Astrocyte (in vitro differentiated cells and primary cell): ENCODE measurements at regions not wholly inside any gene's neighbourhood (a gene's known extent, or its start where the extent isn't known, plus 50 kb on each side); places are given as distances from the start of the nearest gene placed in this dataset.

Experiments used
- DNase-seq: peaks from one replicate; pipeline ENCODE4 v3.0.0-alpha.2; 2010; ENCODE audit warnings: low read depth
- FAIRE-seq: peaks from 2 replicates; lab custom pipeline; 2011; peaks lifted over from hg19 to GRCh38; lab: Jason Lieb, UNC
- H2AFZ ChIP-seq: 2 replicates; pipeline ENCODE4 v1.6.0; 2012; ENCODE audit warnings: low read depth, low read length, inconsistent platforms
- H3K27ac ChIP-seq: 2 replicates; pipeline ENCODE4 v1.5.1; 2011; ENCODE audit warnings: low read depth, low read length, inconsistent platforms
- H3K27me3 ChIP-seq: 2 replicates; pipeline ENCODE4 v1.6.0; 2011; ENCODE audit warnings: low read length, inconsistent platforms; ENCODE audit not compliant: insufficient read depth
- H3K36me3 ChIP-seq: 2 replicates; pipeline ENCODE4 v1.5.1; 2011; ENCODE audit warnings: low read length, inconsistent platforms; ENCODE audit not compliant: insufficient read depth
- H3K4me1 ChIP-seq: 2 replicates; pipeline ENCODE4 v1.5.1; 2011; ENCODE audit warnings: low read length, inconsistent platforms; ENCODE audit not compliant: insufficient read depth
- H3K4me2 ChIP-seq: 2 replicates; pipeline ENCODE4 v1.6.0; 2012; ENCODE audit warnings: low read length, inconsistent platforms
- H3K4me3 ChIP-seq: 2 replicates; pipeline ENCODE4 v1.5.1; 2011; ENCODE audit warnings: low read depth, mild to moderate bottlenecking, low read length, inconsistent platforms; ENCODE audit not compliant: insufficient read depth
- H3K79me2 ChIP-seq: 2 replicates; pipeline ENCODE4 v1.6.0; 2012; ENCODE audit warnings: mild to moderate bottlenecking, low read length, inconsistent platforms; ENCODE audit not compliant: insufficient read depth
- H3K9ac ChIP-seq: 2 replicates; pipeline ENCODE4 v1.6.0; 2012; ENCODE audit warnings: mild to moderate bottlenecking, low read length, inconsistent platforms
- H3K9me3 ChIP-seq: 2 replicates; pipeline ENCODE4 v1.5.1; 2012; ENCODE audit warnings: low read depth, mild to moderate bottlenecking, low read length, inconsistent platforms; ENCODE audit not compliant: insufficient read depth
- H4K20me1 ChIP-seq: 2 replicates; pipeline ENCODE4 v1.6.0; 2012; ENCODE audit warnings: low read length, inconsistent platforms; ENCODE audit not compliant: insufficient read depth
- H3K27ac Mint-ChIP-seq: one replicate; pipeline ENCODE4 v1.8.0; 2021; ENCODE audit warnings: mild to moderate bottlenecking, mixed read lengths; ENCODE audit not compliant: unreplicated experiment
- H3K27me3 Mint-ChIP-seq: one replicate; pipeline ENCODE4 v1.8.0; 2021; ENCODE audit warnings: low read depth, mixed read lengths; ENCODE audit not compliant: unreplicated experiment
- H3K36me3 Mint-ChIP-seq: one replicate; pipeline ENCODE4 v1.8.0; 2021; ENCODE audit warnings: low read depth, mixed read lengths; ENCODE audit not compliant: unreplicated experiment
- H3K4me1 Mint-ChIP-seq: one replicate; pipeline ENCODE4 v1.8.0; 2021; ENCODE audit warnings: low read depth, mixed read lengths; ENCODE audit not compliant: unreplicated experiment
- H3K4me3 Mint-ChIP-seq: one replicate; pipeline ENCODE4 v1.8.0; 2021; ENCODE audit warnings: mild to moderate bottlenecking, moderate library complexity, mixed read lengths; ENCODE audit not compliant: unreplicated experiment
- H3K9me3 Mint-ChIP-seq: one replicate; pipeline ENCODE4 v1.8.0; 2021; ENCODE audit warnings: mild to moderate bottlenecking, mixed read lengths; ENCODE audit not compliant: unreplicated experiment
- EZH2 ChIP-seq: IDR thresholded peaks from 2 replicates; pipeline ENCODE4 v1.6.1; 2012; ENCODE audit warnings: mild to moderate bottlenecking, low read length, inconsistent platforms; ENCODE audit not compliant: insufficient read depth
- TF ChIP-seq, protein P1 (sequence below): IDR thresholded peaks from 2 replicates; pipeline ENCODE4 v1.5.1; 2011; ENCODE audit warnings: low read depth, mild to moderate bottlenecking, inconsistent platforms, low read length, moderate library complexity; ENCODE audit not compliant: insufficient read depth

DNA sequence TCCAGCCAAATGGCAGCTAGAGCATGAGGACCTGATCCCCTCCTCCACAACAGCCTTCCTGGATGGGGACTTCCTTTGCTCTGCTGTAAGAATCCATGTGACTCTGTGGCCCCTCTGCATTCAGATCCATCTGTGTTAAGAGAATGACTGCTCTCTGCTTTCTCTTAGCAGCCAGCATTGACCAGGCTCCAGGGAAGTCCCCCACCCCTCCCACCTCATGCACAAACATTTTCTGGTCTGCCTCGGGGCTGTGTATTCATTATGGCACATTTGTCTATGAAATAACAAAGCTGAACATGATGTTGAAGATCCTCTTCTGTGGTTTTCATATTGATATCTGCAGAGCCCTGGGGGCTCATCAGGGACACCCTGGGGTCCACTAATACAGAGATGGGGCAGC, 201.7 kb downstream of the NUAK1 start:
- peaks cover 37% of the 10 kb centered on the region for H3K4me1 Mint-ChIP-seq
- Histone ChIP-seq H2AFZ (no peak overlapping the region), H3K4me3 (no peak overlapping the region), H4K20me1 (no peaks in the 10 kb centered on the region), H3K36me3 (no peaks in the 10 kb centered on the region), H3K9me3 (no peaks in the 10 kb centered on the region), H3K27me3 (no peaks in the 10 kb centered on the region), H3K79me2 (no peaks in the 10 kb centered on the region), H3K4me2 (no peak overlapping the region), H3K4me1 (peaks cover 27% of the 10 kb centered on the region), H3K27ac (no peak overlapping the region), H3K9ac (no peak overlapping the region)
- FAIRE-seq (no peak), DNase-seq (no peak)
- H3K36me3 Mint-ChIP-seq, result no peaks in the 10 kb centered on the region
- TF ChIP-seq, protein P1, sequence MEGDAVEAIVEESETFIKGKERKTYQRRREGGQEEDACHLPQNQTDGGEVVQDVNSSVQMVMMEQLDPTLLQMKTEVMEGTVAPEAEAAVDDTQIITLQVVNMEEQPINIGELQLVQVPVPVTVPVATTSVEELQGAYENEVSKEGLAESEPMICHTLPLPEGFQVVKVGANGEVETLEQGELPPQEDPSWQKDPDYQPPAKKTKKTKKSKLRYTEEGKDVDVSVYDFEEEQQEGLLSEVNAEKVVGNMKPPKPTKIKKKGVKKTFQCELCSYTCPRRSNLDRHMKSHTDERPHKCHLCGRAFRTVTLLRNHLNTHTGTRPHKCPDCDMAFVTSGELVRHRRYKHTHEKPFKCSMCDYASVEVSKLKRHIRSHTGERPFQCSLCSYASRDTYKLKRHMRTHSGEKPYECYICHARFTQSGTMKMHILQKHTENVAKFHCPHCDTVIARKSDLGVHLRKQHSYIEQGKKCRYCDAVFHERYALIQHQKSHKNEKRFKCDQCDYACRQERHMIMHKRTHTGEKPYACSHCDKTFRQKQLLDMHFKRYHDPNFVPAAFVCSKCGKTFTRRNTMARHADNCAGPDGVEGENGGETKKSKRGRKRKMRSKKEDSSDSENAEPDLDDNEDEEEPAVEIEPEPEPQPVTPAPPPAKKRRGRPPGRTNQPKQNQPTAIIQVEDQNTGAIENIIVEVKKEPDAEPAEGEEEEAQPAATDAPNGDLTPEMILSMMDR, result no peak
- TF ChIP-seq EZH2, result no peak
- H3K27ac Mint-ChIP-seq, result no peak overlapping the region
- H3K9me3 Mint-ChIP-seq, result no peaks in the 10 kb centered on the region
- H3K27me3 Mint-ChIP-seq, result no peaks in the 10 kb centered on the region
- no peak overlapping the region for H3K4me3 Mint-ChIP-seq

- H2AFZ ChIP-seq, result no peak overlapping the region
- Mint-ChIP-seq H3K27me3 (no peaks in the 10 kb centered on the region), H3K9me3 (peaks cover 5% of the 10 kb centered on the region), H3K4me1 (peaks cover 28% of the 10 kb centered on the region), H3K36me3 (no peaks in the 10 kb centered on the region), H3K4me3 (no peak overlapping the region), H3K27ac (no peak overlapping the region)
- no peak for TF ChIP-seq EZH2
- H3K4me3 ChIP-seq, result no peak overlapping the region
- no peak overlapping the region for H3K4me2 ChIP-seq
- no peak overlapping the region for H3K27ac ChIP-seq
- H3K27me3 ChIP-seq, result no peaks in the 10 kb centered on the region
- FAIRE-seq, result no peak
- H3K36me3 ChIP-seq, result no peaks in the 10 kb centered on the region
- H3K9ac ChIP-seq, result no peak overlapping the region
- no peaks in the 10 kb centered on the region for H4K20me1 ChIP-seq
- no peaks in the 10 kb centered on the region for H3K9me3 ChIP-seq
- no peak for DNase-seq
- peaks cover 19% of the 10 kb centered on the region for H3K4me1 ChIP-seq
- no peaks in the 10 kb centered on the region for H3K79me2 ChIP-seq
Measured at GRCh38 chr12:105939181-105939721, 199.5 kb downstream of the NUAK1 start.

DNA sequence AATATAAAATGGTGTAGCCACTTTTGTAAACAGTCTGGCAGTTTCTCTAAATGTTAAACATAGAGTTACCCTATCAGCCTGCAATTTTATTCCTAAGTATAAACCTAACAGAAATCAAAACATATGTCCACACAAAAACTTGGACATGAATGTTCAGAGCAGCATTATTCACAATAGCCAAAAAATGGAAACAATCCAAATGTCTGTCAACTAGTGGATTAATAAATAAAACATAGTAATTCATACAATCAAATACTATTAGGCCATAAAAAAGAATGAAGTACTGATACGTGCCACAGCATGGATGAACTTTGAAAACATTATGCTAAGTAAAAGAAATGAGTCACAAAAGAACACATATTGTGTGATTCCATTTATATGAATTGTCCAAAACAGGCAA, 196.5 kb downstream of the NUAK1 start:
- Mint-ChIP-seq H3K9me3 (peaks cover 8% of the 10 kb centered on the region), H3K4me3 (no peak overlapping the region), H3K36me3 (no peaks in the 10 kb centered on the region), H3K27me3 (no peaks in the 10 kb centered on the region), H3K27ac (no peak overlapping the region), H3K4me1 (peaks cover 4% of the 10 kb centered on the region)
- H3K4me2 ChIP-seq, result no peak overlapping the region
- no peaks in the 10 kb centered on the region for H4K20me1 ChIP-seq
- H3K9ac ChIP-seq, result no peak overlapping the region
- no peak overlapping the region for H3K4me3 ChIP-seq
- H3K27me3 ChIP-seq, result no peaks in the 10 kb centered on the region
- no peak overlapping the region for H3K27ac ChIP-seq
- H3K4me1 ChIP-seq, result no peaks in the 10 kb centered on the region
- H3K9me3 ChIP-seq, result no peaks in the 10 kb centered on the region
- TF ChIP-seq, protein P1, result no peak
- TF ChIP-seq EZH2, result no peak
- H3K79me2 ChIP-seq, result no peaks in the 10 kb centered on the region
- FAIRE-seq, result no peak
- H3K36me3 ChIP-seq, result no peaks in the 10 kb centered on the region
- no peak overlapping the region for H2AFZ ChIP-seq
- no peak for DNase-seq
